Endothelial cell (in vitro differentiated cells): ENCODE measurements at regions not wholly inside any gene's neighbourhood (a gene's known extent, or its start where the extent isn't known, plus 50 kb on each side); places are given as distances from the start of the nearest gene placed in this dataset.

ENCODE experiments used
- DNase-seq: peaks from one replicate; pipeline ENCODE4 v3.0.0; 2021; ENCODE audit warnings: low spot score
- H3K27ac Mint-ChIP-seq: one replicate; pipeline ENCODE4 v1.8.0; 2021; ENCODE audit warnings: mixed read lengths, inconsistent platforms; ENCODE audit not compliant: unreplicated experiment
- H3K27me3 Mint-ChIP-seq: one replicate; pipeline ENCODE4 v1.8.0; 2021; ENCODE audit warnings: mild to moderate bottlenecking, moderate library complexity, mixed read lengths, inconsistent platforms; ENCODE audit not compliant: unreplicated experiment
- H3K36me3 Mint-ChIP-seq: one replicate; pipeline ENCODE4 v1.8.0; 2021; ENCODE audit warnings: mild to moderate bottlenecking, low read depth, mixed read lengths, inconsistent platforms; ENCODE audit not compliant: unreplicated experiment
- H3K4me1 Mint-ChIP-seq: one replicate; pipeline ENCODE4 v1.8.0; 2021; ENCODE audit warnings: mild to moderate bottlenecking, mixed read lengths, inconsistent platforms; ENCODE audit not compliant: unreplicated experiment
- H3K4me3 Mint-ChIP-seq: one replicate; pipeline ENCODE4 v1.8.0; 2021; ENCODE audit warnings: mild to moderate bottlenecking, mixed read lengths, inconsistent platforms; ENCODE audit not compliant: unreplicated experiment
- H3K9me3 Mint-ChIP-seq: one replicate; pipeline ENCODE4 v1.8.0; 2021; ENCODE audit warnings: mixed read lengths, inconsistent platforms; ENCODE audit not compliant: unreplicated experiment
- CTCF ChIP-seq: fragments of 200-600 bp; sonication (generic); IDR thresholded peaks from one replicate; pipeline ENCODE4 v1.5.0; 2021; ENCODE audit warnings: antibody characterized with exemption; ENCODE audit not compliant: unreplicated experiment

GRCh38 chrX:42054256-42054655 lies 130.9 kb upstream of the CASK start:
- no peak for TF ChIP-seq CTCF
- peaks cover 3% of the 10 kb centered on the region for H3K27me3 Mint-ChIP-seq
- no peaks in the 10 kb centered on the region for H3K4me1 Mint-ChIP-seq
- H3K9me3 Mint-ChIP-seq, result no peaks in the 10 kb centered on the region
- DNase-seq, result no peak
- no peak overlapping the region for H3K4me3 Mint-ChIP-seq
- H3K36me3 Mint-ChIP-seq, result no peaks in the 10 kb centered on the region
- H3K27ac Mint-ChIP-seq, result no peak overlapping the region

GRCh38 chrX:42050345-42050744 lies 127.0 kb upstream of the CASK start:
- DNase-seq, result no peak
- H3K27me3 Mint-ChIP-seq, result peaks cover 3% of the 10 kb centered on the region
- no peak overlapping the region for H3K27ac Mint-ChIP-seq
- TF ChIP-seq CTCF, result no peak
- H3K4me1 Mint-ChIP-seq, result no peaks in the 10 kb centered on the region
- no peak overlapping the region for H3K4me3 Mint-ChIP-seq
- no peaks in the 10 kb centered on the region for H3K9me3 Mint-ChIP-seq
- no peaks in the 10 kb centered on the region for H3K36me3 Mint-ChIP-seq

GRCh38 chrX:42047886-42048285 lies 124.5 kb upstream of the CASK start:
- H3K9me3 Mint-ChIP-seq, result no peaks in the 10 kb centered on the region
- H3K4me1 Mint-ChIP-seq, result no peaks in the 10 kb centered on the region
- H3K27ac Mint-ChIP-seq, result no peak overlapping the region
- peaks cover 3% of the 10 kb centered on the region for H3K27me3 Mint-ChIP-seq
- TF ChIP-seq CTCF, result no peak
- DNase-seq, result no peak
- H3K4me3 Mint-ChIP-seq, result no peak overlapping the region
- H3K36me3 Mint-ChIP-seq, result no peaks in the 10 kb centered on the region

- Mint-ChIP-seq H3K4me3 (no peak overlapping the region), H3K27ac (no peak overlapping the region), H3K9me3 (no peaks in the 10 kb centered on the region), H3K27me3 (peaks cover 2% of the 10 kb centered on the region), H3K4me1 (peaks cover 14% of the 10 kb centered on the region), H3K36me3 (no peaks in the 10 kb centered on the region)
- no peak for DNase-seq
- no peak for TF ChIP-seq CTCF
Measured at GRCh38 chrX:42028109-42028508, 104.8 kb upstream of the CASK start.

GRCh38 chrX:42027367-42028000 lies 104.1 kb upstream of the CASK start:
- DNase-seq, result no peak
- peaks cover 14% of the 10 kb centered on the region for H3K4me1 Mint-ChIP-seq
- H3K27ac Mint-ChIP-seq, result no peak overlapping the region
- no peak overlapping the region for H3K4me3 Mint-ChIP-seq
- peaks cover 2% of the 10 kb centered on the region for H3K27me3 Mint-ChIP-seq
- H3K9me3 Mint-ChIP-seq, result no peaks in the 10 kb centered on the region
- no peak for TF ChIP-seq CTCF
- H3K36me3 Mint-ChIP-seq, result no peaks in the 10 kb centered on the region
